Endothelial cell of umbilical vein (primary cell): ENCODE measurements at regions not wholly inside any gene's neighbourhood (a gene's known extent, or its start where the extent isn't known, plus 50 kb on each side); places are given as distances from the start of the nearest gene placed in this dataset.

Experiments
- BruUV-seq: library from RNA; stranded (reverse); fragments of 400-500 nt; replicated peaks from 2 replicates; lab custom pipeline; 2021; lab: Mats Ljungman, UMichigan
- CTCF ChIA-PET: fragments of 300-600, 350-600 bp; sonication (Branson Sonifier 250); formaldehyde crosslinking; loops from one replicate; lab custom pipeline; 2021; ENCODE audit warnings: antibody characterized with exemption, inconsistent platforms; lab: Charles Lee
- POLR2A ChIA-PET: fragments of 300-600, 350-600 bp; sonication (Branson Sonifier 250); formaldehyde crosslinking; loops from one replicate; lab custom pipeline; 2021; ENCODE audit warnings: antibody characterized with exemption, inconsistent platforms; lab: Charles Lee
- DNase-seq: peaks from one replicate; pipeline ENCODE4 v3.0.0-alpha.2; 2011; ENCODE audit warnings: low read depth, low spot score
- FAIRE-seq: peaks from 2 replicates; lab custom pipeline; 2011; peaks lifted over from hg19 to GRCh38; lab: Jason Lieb, UNC
- H2AFZ ChIP-seq: 2 replicates; pipeline ENCODE4 v1.6.0; 2012; ENCODE audit warnings: low read depth, low read length, control low read depth, inconsistent platforms
- H3K27ac ChIP-seq: 2 replicates; pipeline ENCODE4 v1.5.1; 2011; ENCODE audit warnings: low read depth, mild to moderate bottlenecking, control low read depth, low read length, moderate library complexity; ENCODE audit not compliant: insufficient read depth
- H3K27me3 ChIP-seq, 2 experiments: 2 replicates each; pipeline versions ENCODE4 v1.6.0 to v1.6.1; 2011; ENCODE audit warnings: low read length in 2 of 2, mixed read lengths in 1 of 2; ENCODE audit not compliant: control insufficient read depth in 2 of 2, insufficient read depth in 2 of 2
- H3K36me3 ChIP-seq, 2 experiments: 2 replicates in 1 of 2; 3 replicates in 1 of 2; pipeline ENCODE4 v1.5.1; 2011; ENCODE audit warnings: low read length in 2 of 2, mild to moderate bottlenecking in 1 of 2, moderate library complexity in 1 of 2; ENCODE audit not compliant: control insufficient read depth in 2 of 2, insufficient read depth in 2 of 2; ENCODE audit errors: extremely low read depth in 1 of 2
- H3K4me1 ChIP-seq: 3 replicates; pipeline ENCODE4 v1.5.1; 2011; ENCODE audit warnings: mild to moderate bottlenecking, low read length; ENCODE audit not compliant: control insufficient read depth, insufficient read depth; ENCODE audit errors: extremely low read depth
- H3K4me2 ChIP-seq: 2 replicates; pipeline ENCODE4 v1.6.1; 2011; ENCODE audit warnings: low read length, control low read depth, mixed read lengths; ENCODE audit not compliant: insufficient read depth
- H3K4me3 ChIP-seq, 3 experiments: fragments of 200-600 bp in 1 of 3; sonication (generic), shearing (Covaris generic) in 1 of 3; replicated peaks in 1 of 3; 2 replicates each; pipeline ENCODE4 v1.5.1; 2011 to 2016; ENCODE audit warnings: control low read depth in 3 of 3, low read length in 3 of 3, mild to moderate bottlenecking in 2 of 3, inconsistent platforms in 1 of 3, low read depth in 1 of 3, moderate library complexity in 1 of 3; ENCODE audit not compliant: insufficient read depth in 1 of 3
- H3K79me2 ChIP-seq: 2 replicates; pipeline ENCODE4 v1.6.0; 2012; ENCODE audit warnings: low read length, inconsistent platforms; ENCODE audit not compliant: control insufficient read depth, insufficient read depth
- H3K9ac ChIP-seq: replicated peaks from 2 replicates; pipeline ENCODE3; 2011; ENCODE audit warnings: low read length, control low read depth; ENCODE audit not compliant: insufficient read depth; ENCODE audit errors: extremely low read depth
- H3K9me1 ChIP-seq: replicated peaks from 3 replicates; pipeline ENCODE4 v1.6.0; 2011; ENCODE audit warnings: mild to moderate bottlenecking, low read length; ENCODE audit not compliant: control insufficient read depth, insufficient read depth; ENCODE audit errors: extremely low read depth
- H3K9me3 ChIP-seq: replicated peaks from 2 replicates; pipeline ENCODE4 v1.5.1; 2012; ENCODE audit warnings: low read length, inconsistent platforms; ENCODE audit not compliant: control insufficient read depth, insufficient read depth
- H4K20me1 ChIP-seq: replicated peaks from 2 replicates; pipeline ENCODE3; 2011; ENCODE audit warnings: mild to moderate bottlenecking, low read length; ENCODE audit not compliant: control insufficient read depth, insufficient read depth; ENCODE audit errors: extremely low read depth
- EZH2 ChIP-seq: IDR thresholded peaks from 2 replicates; pipeline ENCODE4 v1.6.1; 2012; ENCODE audit warnings: borderline replicate concordance, low read depth, mild to moderate bottlenecking, moderate library complexity, low read length, inconsistent platforms; ENCODE audit not compliant: severe bottlenecking
- FOS ChIP-seq: IDR thresholded peaks from 2 replicates; pipeline ENCODE4 v1.6.1; 2011; ENCODE audit warnings: mild to moderate bottlenecking, low read length, moderate library complexity, borderline replicate concordance; ENCODE audit not compliant: insufficient read depth
- GATA2 ChIP-seq: IDR thresholded peaks from 2 replicates; pipeline ENCODE4 v1.7.0; 2011; ENCODE audit warnings: low read depth, mild to moderate bottlenecking, moderate library complexity, mixed read lengths, low read length; ENCODE audit not compliant: insufficient read length, insufficient read depth
- JUN ChIP-seq: IDR thresholded peaks from 2 replicates; pipeline ENCODE4 v1.6.1; 2011; ENCODE audit warnings: borderline replicate concordance, low read depth; ENCODE audit not compliant: insufficient read length, insufficient read depth
- MYC ChIP-seq: IDR thresholded peaks from one replicate; pipeline ENCODE4 v1.6.1; 2011; ENCODE audit warnings: mild to moderate bottlenecking, low read depth, low read length
- POLR2A ChIP-seq: IDR thresholded peaks from 2 replicates; pipeline ENCODE4 v1.6.1; 2012; ENCODE audit warnings: low read depth, mild to moderate bottlenecking, control low read depth, low read length
- POLR2AphosphoS5 ChIP-seq: IDR thresholded peaks from 2 replicates; pipeline ENCODE4 v1.6.1; 2012; ENCODE audit warnings: low read depth, mild to moderate bottlenecking, control low read depth, low read length, moderate library complexity; ENCODE audit not compliant: insufficient read depth
- dilution Hi-C: fragments of 300-500 bp; cut with MboI; formaldehyde crosslinking; loops from one replicate; pipeline ENCODE4 v1.15.0; 2019; ENCODE audit warnings: low sequenced_read_pairs; ENCODE audit not compliant: extremely low pct_ligation_motif_present
- intact Hi-C: fragments of 100-400 bp; cut with micrococcal nuclease; formaldehyde crosslinking; loops from one replicate; pipeline ENCODE4 v1.10.0; 2022
- TF ChIP-seq, protein P1 (sequence below): IDR thresholded peaks from 2 replicates; pipeline ENCODE4 v1.6.1; 2011; ENCODE audit not compliant: insufficient read depth, insufficient read length
- TF ChIP-seq, protein P2 (sequence below), 2 donors: IDR thresholded peaks; 1 replicate in 1 of 2; 2 replicates in 1 of 2; pipeline ENCODE4 v1.5.1; 2011; ENCODE audit warnings: low read length in 2 of 2, mild to moderate bottlenecking in 2 of 2, moderate library complexity in 2 of 2, control low read depth in 1 of 2, inconsistent platforms in 1 of 2, low read depth in 1 of 2; ENCODE audit not compliant: insufficient read depth in 1 of 2; ENCODE audit errors: extremely low read depth in 1 of 2

DNA sequence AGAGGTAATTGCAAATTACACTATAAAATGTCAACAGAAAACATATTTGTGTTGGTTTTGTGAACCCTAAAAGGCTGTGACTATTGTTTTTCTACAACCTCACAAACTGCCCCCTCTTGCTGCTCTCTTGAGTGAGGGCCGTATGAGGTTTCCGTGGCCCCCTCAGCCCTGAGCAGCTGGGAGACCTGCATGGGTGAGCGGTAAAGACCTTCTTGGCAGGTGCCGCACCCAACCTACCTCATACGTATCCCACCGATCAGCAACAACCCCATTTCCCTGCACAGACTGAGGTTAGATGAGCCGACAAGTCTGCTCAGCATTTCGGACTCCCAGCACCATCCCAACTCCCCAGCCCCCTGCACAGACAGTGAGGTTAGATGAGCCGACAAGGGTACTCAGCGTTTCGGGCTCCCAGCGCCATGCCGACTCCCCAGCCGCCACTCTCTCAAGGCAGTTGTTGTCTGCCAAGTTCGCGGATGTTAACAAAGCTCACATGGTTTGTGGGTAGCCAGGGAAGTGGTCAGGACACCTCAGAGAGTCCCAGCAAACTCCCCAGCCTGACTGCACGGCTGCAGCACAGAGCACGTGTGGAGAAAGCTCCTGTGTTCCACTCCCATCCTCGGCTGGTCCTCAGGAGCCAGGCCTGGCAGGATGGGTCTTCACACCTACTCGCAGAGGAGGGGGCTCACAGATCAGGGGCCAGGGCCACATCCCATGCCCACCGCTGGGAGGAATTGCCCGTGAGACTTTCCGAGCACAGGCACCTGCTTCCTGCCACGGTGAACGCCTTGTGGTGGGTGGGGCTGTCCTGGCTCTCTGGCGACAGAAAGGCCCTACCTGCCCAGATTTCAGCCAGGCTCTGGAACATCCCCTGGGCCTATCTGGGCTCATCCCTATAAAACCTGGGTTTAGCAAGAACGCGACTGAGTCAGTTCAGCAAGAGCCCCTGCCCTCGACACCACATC is 502.9 kb downstream of the BRD1 start:
- Histone ChIP-seq H3K27ac (no peak overlapping the region), H3K4me2 (no peak overlapping the region), H3K36me3 (no peaks in the 10 kb centered on the region), H3K4me1 (no peaks in the 10 kb centered on the region), H3K9me1 (no peaks in the 10 kb centered on the region), H3K9me3 (no peaks in the 10 kb centered on the region), H3K9ac (no peak overlapping the region), H3K79me2 (no peaks in the 10 kb centered on the region), H3K4me3 (no peak overlapping the region), H3K27me3 (no peaks in the 10 kb centered on the region), H4K20me1 (no peaks in the 10 kb centered on the region), H2AFZ (no peak overlapping the region)
- ChIA-PET CTCF (no interaction called here), POLR2A (no interaction called here)
- intact Hi-C loops (no loop called here), dilution Hi-C loops (no loop called here)
- TF ChIP-seq POLR2A (no peak), JUN (no peak), GATA2 (no peak), FOS (no peak), EZH2 (no peak), MYC (no peak), POLR2AphosphoS5 (no peak)
- TF ChIP-seq, protein P1, sequence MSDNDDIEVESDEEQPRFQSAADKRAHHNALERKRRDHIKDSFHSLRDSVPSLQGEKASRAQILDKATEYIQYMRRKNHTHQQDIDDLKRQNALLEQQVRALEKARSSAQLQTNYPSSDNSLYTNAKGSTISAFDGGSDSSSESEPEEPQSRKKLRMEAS, result no peak
- TF ChIP-seq, protein P2, sequence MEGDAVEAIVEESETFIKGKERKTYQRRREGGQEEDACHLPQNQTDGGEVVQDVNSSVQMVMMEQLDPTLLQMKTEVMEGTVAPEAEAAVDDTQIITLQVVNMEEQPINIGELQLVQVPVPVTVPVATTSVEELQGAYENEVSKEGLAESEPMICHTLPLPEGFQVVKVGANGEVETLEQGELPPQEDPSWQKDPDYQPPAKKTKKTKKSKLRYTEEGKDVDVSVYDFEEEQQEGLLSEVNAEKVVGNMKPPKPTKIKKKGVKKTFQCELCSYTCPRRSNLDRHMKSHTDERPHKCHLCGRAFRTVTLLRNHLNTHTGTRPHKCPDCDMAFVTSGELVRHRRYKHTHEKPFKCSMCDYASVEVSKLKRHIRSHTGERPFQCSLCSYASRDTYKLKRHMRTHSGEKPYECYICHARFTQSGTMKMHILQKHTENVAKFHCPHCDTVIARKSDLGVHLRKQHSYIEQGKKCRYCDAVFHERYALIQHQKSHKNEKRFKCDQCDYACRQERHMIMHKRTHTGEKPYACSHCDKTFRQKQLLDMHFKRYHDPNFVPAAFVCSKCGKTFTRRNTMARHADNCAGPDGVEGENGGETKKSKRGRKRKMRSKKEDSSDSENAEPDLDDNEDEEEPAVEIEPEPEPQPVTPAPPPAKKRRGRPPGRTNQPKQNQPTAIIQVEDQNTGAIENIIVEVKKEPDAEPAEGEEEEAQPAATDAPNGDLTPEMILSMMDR (IDR thresholded peaks at IDR 0.05; ENCODE audit: extremely low read depth in 1 of 2, insufficient read depth in 1 of 2, low read depth in 1 of 2, low read length in 2 of 2), result no peak
- FAIRE-seq, result no peak
- BruUV-seq, result no TSS peak
- DNase-seq, result no peak
